Spleen (tissue), 11 donors: ENCODE measurements at regions not wholly inside any gene's neighbourhood (a gene's known extent, or its start where the extent isn't known, plus 50 kb on each side); places are given as distances from the start of the nearest gene placed in this dataset.

Experiments used
- DNase-seq: peaks from one replicate; pipeline ENCODE4 v3.0.0-alpha.2; 2020
- H3K27ac ChIP-seq, 8 donors: fragments of 200-600 bp; sonication (generic) in 7 of 8; 1 replicate in 4 of 8; 2 replicates in 4 of 8; pipeline versions ENCODE4 v1.5.0 to v1.8.0; 2016 to 2021; ENCODE audit warnings: inconsistent platforms in 4 of 8, mild to moderate bottlenecking in 4 of 8, moderate library complexity in 1 of 8
- H3K27me3 ChIP-seq, 7 donors: fragments of 200-600 bp; sonication (generic) in 6 of 7; replicated peaks in 1 of 7; 1 replicate in 4 of 7; 2 replicates in 3 of 7; pipeline versions ENCODE4 v1.5.0 to v1.8.0; 2016 to 2021; ENCODE audit warnings: inconsistent platforms in 3 of 7, mild to moderate bottlenecking in 1 of 7
- H3K36me3 ChIP-seq, 6 donors: fragments of 200-600 bp; sonication (generic) in 5 of 6; 1 replicate in 4 of 6; 2 replicates in 2 of 6; pipeline versions ENCODE4 v1.5.0 to v1.8.0; 2016 to 2021; ENCODE audit warnings: inconsistent platforms in 2 of 6
- H3K4me1 ChIP-seq, 6 donors: fragments of 200-600 bp; sonication (generic) in 5 of 6; 1 replicate in 3 of 6; 2 replicates in 3 of 6; pipeline versions ENCODE4 v1.5.0 to v1.8.0; 2016 to 2021; ENCODE audit warnings: inconsistent platforms in 3 of 6
- H3K4me3 ChIP-seq, 8 donors: fragments of 200-600 bp; sonication (generic) in 7 of 8; 1 replicate in 4 of 8; 2 replicates in 4 of 8; pipeline versions ENCODE4 v1.5.0 to v1.8.0; 2016 to 2021; ENCODE audit warnings: inconsistent platforms in 4 of 8, mild to moderate bottlenecking in 4 of 8, moderate library complexity in 2 of 8
- H3K9me3 ChIP-seq, 8 donors: fragments of 200-600 bp; sonication (generic) in 7 of 8; 1 replicate in 4 of 8; 2 replicates in 4 of 8; pipeline versions ENCODE4 v1.5.0 to v1.8.0; 2016 to 2021; ENCODE audit warnings: inconsistent platforms in 4 of 8
- CTCF ChIP-seq, 11 experiments: fragments of 200-600 bp in 7 of 11; fragments of 450-650 bp in 4 of 11; sonication (generic) in 4 of 11; IDR thresholded peaks in 8 of 11; conservative IDR thresholded peaks in 3 of 11; 1 replicate in 7 of 11; 2 replicates in 4 of 11; pipeline versions ENCODE4 v1.4.0 to v1.8.0; 2016 to 2021; ENCODE audit warnings: antibody characterized with exemption in 11 of 11, inconsistent platforms in 4 of 11, mild to moderate bottlenecking in 1 of 11
- POLR2A ChIP-seq, 3 donors: fragments of 450-650 bp; IDR thresholded peaks; one replicate each; pipeline ENCODE4 v1.5.1; 2017; ENCODE audit warnings: antibody characterized with exemption in 3 of 3, mild to moderate bottlenecking in 1 of 3
- POLR2AphosphoS5 ChIP-seq, 3 donors: sonication (generic); formaldehyde crosslinking; IDR thresholded peaks; one replicate each; pipeline ENCODE4 v1.5.1; 2017; ENCODE audit warnings: antibody characterized with exemption in 3 of 3
- WGBS, 5 donors: extraction: QIAGEN DNeasy Blood & Tissue Kit in 3 of 5; methylation state at CpG; one replicate each; pipeline versions ENCODE4 v1.1.5 to v1.1.7; 2013 to 2018; 5-methylcytosine and 5-hydroxymethylcytosine counted together
- intact Hi-C: fragments of 100-400 bp; cut with DNase I; formaldehyde crosslinking; loops from one replicate; pipeline ENCODE4 v1.15.0; 2023; ENCODE audit warnings: low total_unique reads
- donor health status: healthy with polysubstance abuse.
- donor health status: DM: no; HTN: no; CAD: no; lungs with moderate emphysema.
- donor health status: DM: no; HTN: no; CAD: no.
- donor health status: Bipolar disorder and iron deficiency.
- donor health status: healthy.
- donor health status: DM: no; HTN: no; CAD: no.
- donor health status: DM: yes; HTN: yes; CAD: no.

GRCh38 chr18:76673281-76674185 is 148.8 kb upstream of the ZNF236 start:
- no peak for DNase-seq
- intact Hi-C loops: no loop called here
- Histone ChIP-seq H3K9me3 (peaks cover 0 to 3% (median 0%) of the 10 kb centered on the region in 8 donors), H3K27ac (no peak overlapping the region), H3K4me1 (no peaks in the 10 kb centered on the region), H3K4me3 (no peak overlapping the region), H3K27me3 (no peaks in the 10 kb centered on the region), H3K36me3 (no peaks in the 10 kb centered on the region)
- TF ChIP-seq CTCF (IDR thresholded peaks at IDR 0.05 in 8 of 11, conservative IDR thresholded peaks at IDR 0.05 in 3 of 11) (no peak), POLR2AphosphoS5 (IDR thresholded peaks at IDR 0.05) (no peak), POLR2A (IDR thresholded peaks at IDR 0.05) (no peak)
- 83 to 91% (median 86%) methylated on average over 21 of the region's 21 CpGs for WGBS, 5 donors

DNA sequence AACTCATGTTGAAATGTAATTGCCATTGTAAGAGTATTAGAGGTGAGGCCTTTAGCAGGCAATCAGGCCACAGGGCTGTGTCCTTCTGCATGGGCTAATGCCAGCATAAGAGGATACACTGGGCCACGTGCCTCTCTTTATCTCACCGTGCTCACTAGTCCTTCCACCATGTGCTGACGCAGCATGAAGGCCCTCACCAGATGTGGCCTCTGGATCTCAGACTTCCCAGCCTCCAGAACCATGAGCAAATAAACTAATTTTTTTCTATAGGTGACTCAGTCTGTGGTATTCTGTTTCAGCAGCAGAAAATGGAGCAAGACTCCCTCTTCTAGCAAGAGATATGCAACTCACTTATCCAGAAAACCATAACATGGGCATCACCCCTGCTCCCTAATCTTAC is 149.7 kb upstream of the ZNF236 start:
- no peak for TF ChIP-seq CTCF (IDR thresholded peaks at IDR 0.05 in 8 of 11, conservative IDR thresholded peaks at IDR 0.05 in 3 of 11)
- no peak for TF ChIP-seq POLR2AphosphoS5 (IDR thresholded peaks at IDR 0.05)
- no peak for TF ChIP-seq POLR2A (IDR thresholded peaks at IDR 0.05)
- 78 to 94% (median 86%) methylated on average over 3 of the region's 3 CpGs for WGBS, 5 donors
- no peak overlapping the region for H3K27ac ChIP-seq
- intact Hi-C loops: no loop called here
- H3K27me3 ChIP-seq: no peaks in the 10 kb centered on the region
- H3K36me3 ChIP-seq: no peaks in the 10 kb centered on the region
- H3K9me3 ChIP-seq: peaks cover 0 to 3% (median 0%) of the 10 kb centered on the region in 8 donors
- no peak for DNase-seq
- H3K4me3 ChIP-seq: no peak overlapping the region
- no peaks in the 10 kb centered on the region for H3K4me1 ChIP-seq

GRCh38 chr18:76670564-76671288 is 151.6 kb upstream of the ZNF236 start:
- TF ChIP-seq POLR2AphosphoS5 (IDR thresholded peaks at IDR 0.05): no peak
- TF ChIP-seq CTCF (IDR thresholded peaks at IDR 0.05 in 8 of 11, conservative IDR thresholded peaks at IDR 0.05 in 3 of 11): no peak
- no peak overlapping the region for H3K4me3 ChIP-seq
- H3K9me3 ChIP-seq: no peaks in the 10 kb centered on the region
- no peaks in the 10 kb centered on the region for H3K36me3 ChIP-seq
- H3K4me1 ChIP-seq: no peaks in the 10 kb centered on the region
- DNase-seq: no peak
- intact Hi-C loops: no loop called here
- WGBS, 5 donors: 59 to 75% (median 66%) methylated on average over 12 of the region's 12 CpGs
- H3K27ac ChIP-seq: no peak overlapping the region
- H3K27me3 ChIP-seq: no peaks in the 10 kb centered on the region

GRCh38 chr18:76668546-76668945 is 153.8 kb upstream of the ZNF236 start:
- 76 to 89% (median 85%) methylated on average over 5 of the region's 5 CpGs for WGBS, 5 donors
- Histone ChIP-seq H3K27ac (no peak overlapping the region), H3K27me3 (no peaks in the 10 kb centered on the region), H3K4me3 (no peak overlapping the region), H3K36me3 (no peaks in the 10 kb centered on the region), H3K9me3 (no peaks in the 10 kb centered on the region), H3K4me1 (no peaks in the 10 kb centered on the region)
- intact Hi-C loops: no loop called here
- DNase-seq: no peak
- TF ChIP-seq CTCF (IDR thresholded peaks at IDR 0.05 in 8 of 11, conservative IDR thresholded peaks at IDR 0.05 in 3 of 11): no peak
- TF ChIP-seq POLR2A (IDR thresholded peaks at IDR 0.05): no peak
- no peak for TF ChIP-seq POLR2AphosphoS5 (IDR thresholded peaks at IDR 0.05)
